ENCODE measurements at regions not wholly inside any gene's neighbourhood (a gene's known extent, or its start where the extent isn't known, plus 50 kb on each side); places are given as distances from the start of the nearest gene placed in this dataset.
A peak's percentile ranks its signal among the peaks of the same experiment; 100 is the strongest.

DNA sequence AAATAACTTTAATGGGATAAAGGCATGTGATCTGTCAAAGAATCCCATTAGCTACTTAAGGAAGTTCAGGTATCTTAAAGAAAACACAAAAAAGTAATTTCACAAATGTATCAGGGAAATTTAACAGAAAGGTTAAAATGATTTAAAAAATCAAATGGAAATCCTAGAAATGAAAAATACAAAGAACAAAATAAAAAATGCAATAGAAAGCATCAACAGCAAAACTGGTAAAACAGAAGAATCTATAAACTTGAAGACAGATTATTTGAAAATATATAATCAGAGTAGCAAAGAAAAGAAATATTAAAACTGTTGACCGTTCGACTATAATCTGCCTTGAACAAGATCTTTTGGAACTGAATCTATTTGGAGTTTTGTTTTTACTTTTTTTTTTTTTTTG is 279.4 kb upstream of the SYT1 start:
- H3K9me3 ChIP-seq (replicated peaks): no peaks in the 10 kb centered on the region
- DNase-seq: no peak
- H3K36me3 ChIP-seq: no peaks in the 10 kb centered on the region
- no peak overlapping the region for H3K27ac ChIP-seq
- no peak overlapping the region for H3K4me3 ChIP-seq
- H3K27me3 ChIP-seq: no peaks in the 10 kb centered on the region
- no peaks in the 10 kb centered on the region for H3K4me1 ChIP-seq

DNA sequence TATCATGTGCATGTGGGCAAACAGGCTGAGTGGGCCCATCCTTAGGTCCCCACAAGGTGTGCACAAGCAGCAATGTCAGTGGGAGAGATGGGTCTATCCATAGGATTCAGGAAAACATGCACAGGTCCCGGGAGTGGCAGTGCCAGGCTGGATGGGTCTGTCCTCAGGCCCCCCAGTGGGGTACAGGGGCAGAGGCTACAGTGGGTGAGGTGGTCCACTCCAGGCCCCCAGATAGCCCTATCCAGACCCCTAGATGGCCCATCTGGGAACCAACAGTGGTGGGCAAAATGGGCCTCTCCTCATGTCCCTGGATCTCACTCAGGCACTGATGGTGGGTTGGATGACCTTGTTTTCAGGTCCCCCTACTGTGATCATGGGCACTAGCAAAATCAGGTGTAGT is 277.8 kb upstream of the SYT1 start:
- Histone ChIP-seq H3K27ac (no peak overlapping the region), H3K36me3 (no peaks in the 10 kb centered on the region), H3K9me3 (replicated peaks) (no peaks in the 10 kb centered on the region), H3K4me1 (no peaks in the 10 kb centered on the region), H3K4me3 (no peak overlapping the region), H3K27me3 (no peaks in the 10 kb centered on the region)
- DNase-seq: no peak

DNA sequence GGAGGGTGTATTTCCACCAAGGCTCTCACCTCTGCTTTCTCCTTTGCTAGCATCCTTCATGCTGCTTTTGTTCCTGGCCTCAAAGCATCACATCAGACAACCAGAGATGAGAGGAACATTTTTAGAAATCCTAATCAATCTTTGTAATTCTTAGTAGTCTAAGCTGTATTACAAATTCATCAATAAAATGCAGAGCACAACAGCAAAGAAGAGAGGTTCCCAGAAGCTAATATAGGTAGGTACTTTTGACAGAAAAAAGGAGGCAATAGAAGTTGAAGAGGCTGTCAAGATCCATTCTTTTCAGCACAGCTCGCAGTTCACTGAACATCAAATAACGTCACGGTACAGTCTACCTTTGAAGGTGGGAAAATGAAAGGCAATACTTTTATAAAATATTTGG is 265.2 kb upstream of the SYT1 start:
- no peaks in the 10 kb centered on the region for H3K4me1 ChIP-seq
- H3K9me3 ChIP-seq (replicated peaks): no peaks in the 10 kb centered on the region
- H3K27me3 ChIP-seq: no peaks in the 10 kb centered on the region
- H3K27ac ChIP-seq: no peak overlapping the region
- DNase-seq: no peak
- no peaks in the 10 kb centered on the region for H3K36me3 ChIP-seq
- no peak overlapping the region for H3K4me3 ChIP-seq

DNA sequence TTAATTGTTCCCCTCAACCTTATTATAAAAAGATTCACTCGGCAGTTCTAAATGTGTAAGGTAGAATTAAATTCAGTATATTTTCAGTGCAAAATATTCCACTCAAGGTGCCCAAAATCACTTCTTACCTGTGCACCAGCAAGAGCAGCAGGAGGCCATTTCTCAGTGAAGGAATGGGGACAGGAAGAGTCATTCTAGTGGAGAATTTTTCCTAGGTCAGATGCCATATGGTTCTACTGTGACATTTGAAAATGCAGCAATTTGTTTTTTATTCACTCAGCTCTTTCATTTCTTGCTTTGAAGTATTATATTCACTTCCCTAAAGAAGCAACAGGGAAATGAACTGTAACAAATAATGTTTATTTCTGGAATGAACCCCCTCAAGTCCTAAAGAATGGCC is 264.0 kb upstream of the SYT1 start:
- H3K36me3 ChIP-seq: no peaks in the 10 kb centered on the region
- H3K4me1 ChIP-seq: no peaks in the 10 kb centered on the region
- no peak overlapping the region for H3K4me3 ChIP-seq
- H3K27me3 ChIP-seq: no peaks in the 10 kb centered on the region
- no peak for DNase-seq
- H3K27ac ChIP-seq: no peak overlapping the region
- no peaks in the 10 kb centered on the region for H3K9me3 ChIP-seq (replicated peaks)

DNA sequence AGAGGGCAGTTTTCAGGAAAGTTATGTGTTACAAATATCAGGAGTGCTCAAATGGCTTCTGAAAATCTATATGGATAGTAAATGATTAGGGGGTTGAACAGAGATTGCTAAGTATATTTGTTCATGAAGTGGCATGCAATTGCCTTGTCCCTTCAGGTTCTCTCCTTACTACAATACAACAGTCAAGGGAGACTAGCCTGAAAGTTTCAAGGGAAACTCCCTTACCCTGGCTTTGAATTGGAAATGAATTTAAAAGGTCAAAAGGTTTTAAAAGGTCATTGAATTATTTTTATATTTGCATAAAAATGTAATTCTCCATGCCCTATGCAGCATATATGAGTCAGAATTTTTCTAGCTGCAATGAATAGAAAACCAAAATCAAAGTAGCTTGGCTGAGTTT is 253.1 kb upstream of the SYT1 start:
- H3K27me3 ChIP-seq: no peaks in the 10 kb centered on the region
- no peaks in the 10 kb centered on the region for H3K36me3 ChIP-seq
- no peak overlapping the region for H3K27ac ChIP-seq

DNA sequence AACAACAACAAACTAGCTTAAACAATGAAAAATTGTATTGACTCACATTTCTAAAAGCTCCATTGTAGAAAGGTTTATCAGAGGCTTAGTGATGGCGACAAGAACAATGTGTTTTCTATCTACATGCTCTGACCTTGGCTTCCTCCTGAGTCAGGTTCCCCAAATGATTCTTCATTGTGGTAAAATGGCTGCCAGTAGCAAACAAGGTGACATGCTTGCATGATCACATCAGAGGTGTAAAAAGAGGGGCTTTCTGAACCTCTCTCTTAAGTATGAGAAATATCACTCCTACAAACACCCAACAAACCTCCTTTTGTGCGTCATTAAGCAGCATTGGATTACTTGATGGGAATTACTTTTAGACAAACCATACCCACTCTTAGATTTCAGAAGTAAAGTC is 252.4 kb upstream of the SYT1 start:
- Histone ChIP-seq H3K4me3 (no peak overlapping the region), H3K27ac (no peak overlapping the region), H3K4me1 (no peaks in the 10 kb centered on the region), H3K36me3 (no peaks in the 10 kb centered on the region), H3K27me3 (no peaks in the 10 kb centered on the region), H3K9me3 (replicated peaks) (no peaks in the 10 kb centered on the region)
- no peak for DNase-seq

More for the DNA sequence above, 253.1 kb upstream of the SYT1 start:
- Histone ChIP-seq H3K9me3 (replicated peaks) (no peaks in the 10 kb centered on the region), H3K4me1 (no peaks in the 10 kb centered on the region), H3K4me3 (no peak overlapping the region)
- DNase-seq: no peak

DNA sequence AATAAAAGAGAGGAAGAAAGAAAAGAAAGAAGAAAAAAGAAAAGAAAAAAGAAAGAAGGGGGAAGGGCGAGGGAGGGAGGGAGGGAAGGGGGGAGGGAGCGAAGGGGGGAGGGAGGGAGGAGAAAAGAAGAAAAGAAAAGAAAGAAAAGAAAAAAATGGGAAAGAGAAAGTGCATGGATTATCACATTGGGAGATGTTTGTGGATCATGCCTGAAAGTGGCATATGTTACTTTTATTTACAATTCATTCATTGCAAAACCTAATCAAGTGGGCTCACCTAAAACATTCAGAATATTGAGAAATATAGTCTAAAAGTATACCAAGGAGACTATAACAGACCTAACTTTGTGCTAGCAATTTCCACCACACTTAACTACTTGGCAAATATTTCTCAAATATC is 246.9 kb upstream of the SYT1 start:
- DNase-seq: no peak
- Histone ChIP-seq H3K4me3 (no peak overlapping the region), H3K27ac (no peak overlapping the region), H3K9me3 (replicated peaks) (no peaks in the 10 kb centered on the region), H3K4me1 (peaks cover 5% of the 10 kb centered on the region), H3K27me3 (no peaks in the 10 kb centered on the region), H3K36me3 (no peaks in the 10 kb centered on the region)

DNA sequence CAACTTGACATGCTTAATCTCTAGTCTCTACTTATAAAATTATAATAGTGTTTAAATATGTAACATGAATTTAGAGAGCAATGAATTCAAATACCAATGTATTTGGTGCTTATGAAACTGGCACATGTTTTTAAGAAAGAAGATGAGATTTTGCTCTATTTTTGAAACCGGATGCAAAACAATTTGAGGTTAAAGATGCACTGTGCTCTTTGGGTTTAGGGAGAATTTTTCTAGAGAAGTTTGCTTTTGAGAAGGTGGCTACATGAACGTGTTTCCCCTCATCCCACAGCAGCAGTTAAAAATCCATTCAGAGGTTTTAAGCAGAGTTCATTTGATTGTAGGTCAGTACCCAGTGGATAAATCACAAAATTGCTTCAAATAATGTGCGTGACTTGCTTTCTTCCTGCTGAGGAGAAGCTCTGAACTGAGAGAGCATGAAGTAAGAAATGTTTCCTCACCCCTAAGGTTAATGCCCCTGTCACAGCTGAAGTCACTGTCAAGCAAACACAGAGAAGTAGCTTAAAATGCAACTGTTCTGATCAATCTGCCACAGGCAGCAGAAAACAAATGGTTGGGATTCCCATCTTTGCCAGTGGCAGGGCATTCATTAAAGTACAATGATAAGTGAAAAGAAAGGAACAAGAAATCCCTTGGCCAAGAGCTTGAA is 241.9 kb upstream of the SYT1 start:
- peaks cover 14% of the 10 kb centered on the region for H3K4me1 ChIP-seq
- peak; percentile 46 to 74 for DNase-seq
- peak overlapping the region; percentile 54 for H3K27ac ChIP-seq
- no peaks in the 10 kb centered on the region for H3K9me3 ChIP-seq (replicated peaks)
- H3K4me3 ChIP-seq: no peak overlapping the region
- H3K27me3 ChIP-seq: no peaks in the 10 kb centered on the region
- no peaks in the 10 kb centered on the region for H3K36me3 ChIP-seq

DNA sequence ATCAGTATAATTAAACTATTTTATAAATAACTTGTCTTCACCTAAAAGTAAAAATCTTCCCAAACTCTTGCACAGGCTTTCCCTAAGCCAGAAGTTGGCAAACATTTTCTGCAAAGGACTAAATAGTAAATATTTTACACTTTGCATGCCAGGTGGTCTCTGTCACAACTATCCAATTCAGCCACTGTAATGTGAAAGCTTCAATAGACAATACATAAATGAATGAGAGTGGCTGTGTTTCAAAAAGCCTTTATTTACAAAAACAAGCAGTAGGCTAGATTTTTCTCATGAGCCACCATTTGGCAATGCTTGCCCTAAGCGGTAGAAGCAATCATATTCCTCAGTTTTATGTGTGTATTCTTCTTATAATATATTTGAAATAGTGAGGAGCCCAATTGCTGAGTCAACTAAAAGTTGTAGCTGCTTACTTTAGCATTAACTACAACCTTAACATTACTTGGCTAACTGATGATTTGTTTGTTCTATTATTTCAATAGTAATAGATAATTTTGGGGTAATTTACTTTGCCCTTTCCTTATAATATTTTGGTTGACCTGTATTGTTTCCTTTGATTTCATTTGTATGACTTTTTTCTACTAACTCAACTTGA is 236.0 kb upstream of the SYT1 start:
- Histone ChIP-seq H3K27me3 (no peaks in the 10 kb centered on the region), H3K9me3 (replicated peaks) (peaks cover 3% of the 10 kb centered on the region; the same call in 1 of the 2 replicates), H3K4me1 (no peaks in the 10 kb centered on the region), H3K36me3 (no peaks in the 10 kb centered on the region), H3K4me3 (no peak overlapping the region), H3K27ac (no peak overlapping the region)
- no peak for DNase-seq

DNA sequence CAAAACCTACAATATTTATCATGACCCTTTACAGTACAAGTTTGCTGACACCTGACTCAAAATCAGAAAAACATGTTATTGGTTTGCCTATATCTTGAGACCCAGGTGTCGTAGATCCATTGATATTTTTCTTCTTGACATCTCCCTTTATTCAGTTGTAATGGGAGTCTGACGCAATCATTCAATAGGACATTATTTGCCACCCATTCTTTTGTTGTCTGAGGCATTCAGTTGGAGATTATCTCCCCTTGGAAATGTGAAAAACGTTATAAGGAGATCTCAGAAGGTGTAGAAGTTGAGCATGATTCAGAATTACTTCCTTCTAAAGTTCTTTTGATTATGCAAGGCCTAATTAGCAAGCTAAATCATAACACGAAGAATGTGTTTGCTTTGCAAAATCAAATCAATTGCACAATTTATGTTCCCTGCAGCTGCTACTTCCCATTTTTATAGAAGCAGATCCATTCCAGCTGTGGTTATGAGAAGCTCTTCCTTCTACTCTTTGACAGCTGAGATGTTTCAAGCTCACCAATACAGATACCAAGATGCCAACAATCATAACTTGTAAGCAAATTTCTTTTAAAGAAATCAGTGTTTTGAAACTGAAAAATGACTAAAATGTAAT is 228.2 kb upstream of the SYT1 start:
- Histone ChIP-seq H3K27ac (no peak overlapping the region), H3K4me1 (no peaks in the 10 kb centered on the region)
- no peak for DNase-seq

DNA sequence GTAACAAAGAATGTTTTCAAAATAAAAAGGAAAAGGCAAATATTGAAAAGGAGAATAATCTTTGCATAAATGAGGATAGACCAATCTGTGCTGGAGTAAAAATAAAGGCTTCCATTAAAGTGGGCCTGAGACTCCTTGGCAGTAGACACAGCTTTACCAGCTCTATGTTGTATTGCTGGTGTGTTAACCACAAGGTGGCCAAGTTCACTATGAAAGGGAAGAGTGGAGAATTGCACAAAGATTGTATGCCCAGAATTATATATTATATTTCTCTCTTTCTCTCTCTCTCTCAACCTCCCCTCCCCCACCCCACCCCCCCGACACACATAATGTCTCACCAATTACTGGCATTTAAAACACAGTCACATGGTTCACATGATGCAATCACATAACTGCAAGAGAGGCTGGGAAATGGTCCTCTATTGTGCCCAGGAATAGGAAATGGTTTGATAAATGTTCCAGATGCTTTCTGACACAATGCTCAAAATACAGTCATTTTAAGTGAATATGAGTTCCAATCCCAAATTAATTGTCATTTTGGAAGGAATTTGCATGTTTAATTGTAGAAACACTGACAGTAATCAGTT is 222.6 kb upstream of the SYT1 start:
- Histone ChIP-seq H3K9me3 (replicated peaks) (no peaks in the 10 kb centered on the region), H3K4me3 (no peak overlapping the region), H3K27me3 (no peaks in the 10 kb centered on the region), H3K4me1 (no peaks in the 10 kb centered on the region), H3K36me3 (no peaks in the 10 kb centered on the region), H3K27ac (no peak overlapping the region)
- DNase-seq: no peak

More for the DNA sequence above, 228.2 kb upstream of the SYT1 start:
- Histone ChIP-seq H3K27me3 (no peaks in the 10 kb centered on the region), H3K4me3 (no peak overlapping the region), H3K9me3 (replicated peaks) (no peaks in the 10 kb centered on the region), H3K36me3 (no peaks in the 10 kb centered on the region)

DNA sequence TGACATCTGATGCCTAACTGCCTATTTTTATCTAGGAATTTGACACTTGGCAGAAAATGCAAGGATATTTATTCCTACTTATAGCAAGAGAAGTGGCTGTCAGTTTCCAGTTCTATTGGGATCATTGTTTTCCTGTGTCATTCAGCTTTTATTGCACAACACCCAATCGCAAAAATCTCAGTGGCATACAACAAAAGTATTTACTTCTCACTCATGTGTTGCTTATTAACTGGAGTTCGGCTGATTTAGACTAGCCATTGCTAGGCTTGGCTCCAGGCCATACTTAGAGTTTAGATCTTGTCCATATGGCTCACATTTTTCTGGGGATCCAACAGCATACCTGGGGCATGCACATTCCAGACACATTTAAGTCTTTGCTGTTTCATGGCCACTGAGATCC is 218.6 kb upstream of the SYT1 start:
- DNase-seq: no peak
- H3K27ac ChIP-seq: no peak overlapping the region

DNA sequence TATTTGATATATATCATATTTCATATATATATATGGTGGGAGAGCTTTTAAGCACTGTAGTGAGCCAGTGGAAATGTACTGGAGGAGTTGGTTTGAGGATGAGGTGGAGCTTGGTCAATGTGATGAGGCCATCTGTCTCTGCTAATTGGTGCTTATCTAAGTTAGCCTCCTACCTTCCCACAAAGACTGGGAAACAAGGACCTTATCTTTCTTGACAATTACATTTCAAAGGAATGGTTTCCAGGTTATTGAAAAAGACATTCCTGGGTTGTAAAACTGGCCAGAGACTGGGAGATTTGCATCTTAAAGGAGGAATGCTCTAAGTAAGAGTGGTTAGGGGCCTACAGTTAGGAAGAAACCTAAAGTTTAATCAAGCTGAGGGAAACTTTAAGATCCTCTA is 212.8 kb upstream of the SYT1 start:
- H3K27me3 ChIP-seq: no peaks in the 10 kb centered on the region
- H3K9me3 ChIP-seq (replicated peaks): no peaks in the 10 kb centered on the region
- H3K36me3 ChIP-seq: no peaks in the 10 kb centered on the region
- no peaks in the 10 kb centered on the region for H3K4me1 ChIP-seq
- no peak overlapping the region for H3K4me3 ChIP-seq
- DNase-seq: no peak
- H3K27ac ChIP-seq: no peak overlapping the region

More for the DNA sequence above, 218.6 kb upstream of the SYT1 start:
- Histone ChIP-seq H3K9me3 (replicated peaks) (no peaks in the 10 kb centered on the region), H3K4me3 (no peak overlapping the region), H3K36me3 (no peaks in the 10 kb centered on the region), H3K27me3 (no peaks in the 10 kb centered on the region), H3K4me1 (no peaks in the 10 kb centered on the region)

DNA sequence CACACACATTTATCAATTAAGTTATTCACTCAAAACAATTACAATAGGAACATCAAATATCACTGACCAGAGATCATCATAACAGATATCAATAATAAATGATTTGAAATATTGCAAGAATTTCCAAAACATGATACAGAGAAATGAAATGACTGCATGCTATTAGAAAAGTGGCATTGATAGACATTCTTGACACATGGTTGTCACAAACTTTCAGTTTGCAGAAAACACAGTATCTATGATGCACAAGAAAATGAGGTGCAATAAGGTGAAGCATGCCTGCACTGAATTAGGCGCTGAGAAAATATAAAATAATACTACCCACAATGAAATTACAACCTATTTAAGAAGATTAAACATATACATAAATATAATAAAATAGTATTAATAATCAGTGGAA is 198.0 kb upstream of the SYT1 start:
- no peak for DNase-seq
- no peaks in the 10 kb centered on the region for H3K27me3 ChIP-seq
- H3K27ac ChIP-seq: no peak overlapping the region
- H3K36me3 ChIP-seq: no peaks in the 10 kb centered on the region
- H3K4me3 ChIP-seq: no peak overlapping the region
- no peaks in the 10 kb centered on the region for H3K4me1 ChIP-seq
- H3K9me3 ChIP-seq (replicated peaks): no peaks in the 10 kb centered on the region

DNA sequence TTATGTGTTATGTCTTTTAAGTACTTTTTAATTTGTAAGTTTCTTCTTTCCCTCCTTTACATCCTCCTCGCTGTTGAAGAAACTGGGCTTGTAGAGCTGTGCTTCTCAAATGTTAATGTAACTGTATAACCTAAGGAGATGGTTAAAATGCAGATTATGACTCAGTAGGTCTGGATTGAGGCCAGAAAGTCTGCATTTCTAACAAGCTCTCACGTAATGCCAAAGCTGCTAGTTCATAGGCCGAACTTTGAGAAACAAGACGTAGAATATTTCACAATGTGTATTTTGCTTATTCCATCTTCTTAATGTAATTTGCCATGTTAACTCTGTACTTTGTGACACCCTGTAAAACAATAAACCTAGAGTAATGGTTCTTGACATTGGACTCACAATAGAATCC is 193.3 kb upstream of the SYT1 start:
- H3K4me3 ChIP-seq: no peak overlapping the region
- no peaks in the 10 kb centered on the region for H3K36me3 ChIP-seq
- no peaks in the 10 kb centered on the region for H3K27me3 ChIP-seq
- no peaks in the 10 kb centered on the region for H3K4me1 ChIP-seq
- no peaks in the 10 kb centered on the region for H3K9me3 ChIP-seq (replicated peaks)
- DNase-seq: peak in 1 of 2 experiments; percentile 11
- no peak overlapping the region for H3K27ac ChIP-seq

Measured in SJCRH30 (cell line).